Neural crest cell (in vitro differentiated cells): ENCODE measurements at regions not wholly inside any gene's neighbourhood (a gene's known extent, or its start where the extent isn't known, plus 50 kb on each side); places are given as distances from the start of the nearest gene placed in this dataset.

Source experiments
- DNase-seq: peaks from one replicate; pipeline ENCODE4 v3.0.0; 2021; ENCODE audit warnings: low read depth, mixed read lengths, low spot score
- H3K27ac Mint-ChIP-seq: one replicate; pipeline ENCODE4 v1.8.0; 2021; ENCODE audit warnings: mild to moderate bottlenecking, mixed read lengths; ENCODE audit not compliant: unreplicated experiment
- H3K27me3 Mint-ChIP-seq: 2 replicates; pipeline ENCODE4 v1.8.0; 2021; ENCODE audit warnings: low read depth, mild to moderate bottlenecking, mixed read lengths
- H3K36me3 Mint-ChIP-seq: 2 replicates; pipeline ENCODE4 v1.8.0; 2021; ENCODE audit warnings: low read depth, mild to moderate bottlenecking, mixed read lengths
- H3K4me1 Mint-ChIP-seq: 2 replicates; pipeline ENCODE4 v1.8.0; 2021; ENCODE audit warnings: mixed read lengths
- H3K4me3 Mint-ChIP-seq: one replicate; pipeline ENCODE4 v1.8.0; 2021; ENCODE audit warnings: mild to moderate bottlenecking, mixed read lengths
- H3K9me3 Mint-ChIP-seq: 2 replicates; pipeline ENCODE4 v1.8.0; 2021; ENCODE audit warnings: mixed read lengths
- TF ChIP-seq, protein P1 (sequence below): fragments of 200-600 bp; sonication (generic); conservative IDR thresholded peaks from 2 replicates; pipeline ENCODE4 v1.5.0; 2021; ENCODE audit warnings: antibody characterized with exemption, mild to moderate bottlenecking

GRCh38 chr6:44052419-44053023, 74.7 kb downstream of the MRPL14 start:
- no peak for DNase-seq
- no peaks in the 10 kb centered on the region for H3K9me3 Mint-ChIP-seq
- H3K27me3 Mint-ChIP-seq = no peaks in the 10 kb centered on the region
- H3K4me1 Mint-ChIP-seq = peaks cover 6% of the 10 kb centered on the region
- no peak overlapping the region for H3K27ac Mint-ChIP-seq
- H3K4me3 Mint-ChIP-seq = no peak overlapping the region
- TF ChIP-seq, protein P1, sequence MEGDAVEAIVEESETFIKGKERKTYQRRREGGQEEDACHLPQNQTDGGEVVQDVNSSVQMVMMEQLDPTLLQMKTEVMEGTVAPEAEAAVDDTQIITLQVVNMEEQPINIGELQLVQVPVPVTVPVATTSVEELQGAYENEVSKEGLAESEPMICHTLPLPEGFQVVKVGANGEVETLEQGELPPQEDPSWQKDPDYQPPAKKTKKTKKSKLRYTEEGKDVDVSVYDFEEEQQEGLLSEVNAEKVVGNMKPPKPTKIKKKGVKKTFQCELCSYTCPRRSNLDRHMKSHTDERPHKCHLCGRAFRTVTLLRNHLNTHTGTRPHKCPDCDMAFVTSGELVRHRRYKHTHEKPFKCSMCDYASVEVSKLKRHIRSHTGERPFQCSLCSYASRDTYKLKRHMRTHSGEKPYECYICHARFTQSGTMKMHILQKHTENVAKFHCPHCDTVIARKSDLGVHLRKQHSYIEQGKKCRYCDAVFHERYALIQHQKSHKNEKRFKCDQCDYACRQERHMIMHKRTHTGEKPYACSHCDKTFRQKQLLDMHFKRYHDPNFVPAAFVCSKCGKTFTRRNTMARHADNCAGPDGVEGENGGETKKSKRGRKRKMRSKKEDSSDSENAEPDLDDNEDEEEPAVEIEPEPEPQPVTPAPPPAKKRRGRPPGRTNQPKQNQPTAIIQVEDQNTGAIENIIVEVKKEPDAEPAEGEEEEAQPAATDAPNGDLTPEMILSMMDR = no peak
- H3K36me3 Mint-ChIP-seq = no peaks in the 10 kb centered on the region

- H3K27me3 Mint-ChIP-seq = peaks cover 2% of the 10 kb centered on the region
- TF ChIP-seq, protein P1 = no peak
- H3K4me1 Mint-ChIP-seq = peaks cover 5% of the 10 kb centered on the region
- no peak for DNase-seq
- no peaks in the 10 kb centered on the region for H3K36me3 Mint-ChIP-seq
- H3K9me3 Mint-ChIP-seq = no peaks in the 10 kb centered on the region
- no peak overlapping the region for H3K4me3 Mint-ChIP-seq
- H3K27ac Mint-ChIP-seq = no peak overlapping the region
These were observed 75.7 kb downstream of the MRPL14 start for GRCh38 chr6:44051515-44051914.

DNA sequence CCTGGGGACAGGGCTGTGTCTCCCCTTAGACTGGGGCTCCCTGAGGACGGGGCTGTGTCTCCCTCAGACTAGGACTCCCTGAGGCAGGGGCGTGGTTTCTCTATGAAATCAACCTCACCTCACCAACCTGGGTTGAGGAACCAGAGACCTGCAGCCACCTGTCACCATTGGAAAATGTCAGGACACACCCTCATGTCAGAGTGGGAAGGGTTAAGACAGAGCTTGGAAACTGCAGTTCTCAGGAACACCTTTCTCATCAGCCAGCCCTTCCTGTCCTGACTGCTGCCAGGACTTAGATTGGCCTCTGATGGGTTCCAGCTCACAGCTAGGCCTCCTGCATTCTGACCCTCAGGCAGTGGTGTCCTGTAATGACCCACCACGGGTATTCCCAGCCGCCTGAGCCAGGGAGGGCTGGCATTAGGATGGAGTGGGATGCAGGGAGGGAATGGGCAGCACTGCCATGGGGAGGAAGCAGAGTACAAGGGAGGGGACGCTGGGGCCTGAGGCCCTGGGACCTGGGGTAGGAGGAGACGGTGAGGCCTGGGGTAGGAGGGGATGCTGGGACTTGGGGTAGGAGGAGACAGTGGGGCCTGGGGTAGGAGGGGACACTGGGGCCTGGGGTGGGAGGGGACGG, 76.3 kb downstream of the MRPL14 start:
- no peak overlapping the region for H3K4me3 Mint-ChIP-seq
- H3K27ac Mint-ChIP-seq = peak overlapping the region; percentile 19
- no peaks in the 10 kb centered on the region for H3K36me3 Mint-ChIP-seq

GRCh38 chr6:44049989-44050871, 77.0 kb downstream of the MRPL14 start:
- Mint-ChIP-seq H3K27me3 (peaks cover 2% of the 10 kb centered on the region), H3K4me1 (peaks cover 5% of the 10 kb centered on the region), H3K9me3 (no peaks in the 10 kb centered on the region), H3K27ac (peak overlapping the region; percentile 19), H3K36me3 (no peaks in the 10 kb centered on the region), H3K4me3 (no peak overlapping the region)
- no peak for DNase-seq
- TF ChIP-seq, protein P1 = no peak

More for the DNA sequence above, 76.3 kb downstream of the MRPL14 start:
- H3K27me3 Mint-ChIP-seq = peaks cover 2% of the 10 kb centered on the region
- peaks cover 5% of the 10 kb centered on the region for H3K4me1 Mint-ChIP-seq
- TF ChIP-seq, protein P1 = no peak
- DNase-seq = no peak
- no peaks in the 10 kb centered on the region for H3K9me3 Mint-ChIP-seq

- no peaks in the 10 kb centered on the region for H3K9me3 Mint-ChIP-seq
- peak overlapping the region; percentile 29 for H3K27ac Mint-ChIP-seq
- TF ChIP-seq, protein P1 = no peak
- DNase-seq = no peak
- H3K4me1 Mint-ChIP-seq = peaks cover 5% of the 10 kb centered on the region
- no peak overlapping the region for H3K4me3 Mint-ChIP-seq
- peaks cover 2% of the 10 kb centered on the region for H3K27me3 Mint-ChIP-seq
- H3K36me3 Mint-ChIP-seq = no peaks in the 10 kb centered on the region
These were observed 77.9 kb downstream of the MRPL14 start for GRCh38 chr6:44049163-44049988.
